ENCODE measurements at regions not wholly inside any gene's neighbourhood (a gene's known extent, or its start where the extent isn't known, plus 50 kb on each side); places are given as distances from the start of the nearest gene placed in this dataset.

DNA sequence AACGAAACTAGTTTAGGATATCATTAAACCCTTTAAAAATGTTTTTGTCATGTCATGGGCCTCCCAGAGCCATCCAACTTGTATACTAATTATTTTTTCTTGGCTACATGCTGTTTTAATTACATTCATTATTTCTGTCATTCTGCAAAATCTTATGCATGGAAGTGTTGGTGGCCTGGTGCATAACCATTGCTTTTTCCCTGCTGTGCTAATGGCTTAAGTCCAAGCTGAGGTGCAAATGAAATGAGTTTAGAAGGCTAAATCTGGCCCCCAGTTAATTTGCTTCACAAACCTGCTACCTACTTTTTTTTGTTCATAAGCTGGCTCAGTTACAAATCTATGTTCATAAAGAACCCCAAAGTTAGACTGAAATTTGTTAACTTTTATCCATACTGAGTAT is 1249.9 kb downstream of the EPHA7 start (continued):
- TF ChIP-seq, protein P1, sequence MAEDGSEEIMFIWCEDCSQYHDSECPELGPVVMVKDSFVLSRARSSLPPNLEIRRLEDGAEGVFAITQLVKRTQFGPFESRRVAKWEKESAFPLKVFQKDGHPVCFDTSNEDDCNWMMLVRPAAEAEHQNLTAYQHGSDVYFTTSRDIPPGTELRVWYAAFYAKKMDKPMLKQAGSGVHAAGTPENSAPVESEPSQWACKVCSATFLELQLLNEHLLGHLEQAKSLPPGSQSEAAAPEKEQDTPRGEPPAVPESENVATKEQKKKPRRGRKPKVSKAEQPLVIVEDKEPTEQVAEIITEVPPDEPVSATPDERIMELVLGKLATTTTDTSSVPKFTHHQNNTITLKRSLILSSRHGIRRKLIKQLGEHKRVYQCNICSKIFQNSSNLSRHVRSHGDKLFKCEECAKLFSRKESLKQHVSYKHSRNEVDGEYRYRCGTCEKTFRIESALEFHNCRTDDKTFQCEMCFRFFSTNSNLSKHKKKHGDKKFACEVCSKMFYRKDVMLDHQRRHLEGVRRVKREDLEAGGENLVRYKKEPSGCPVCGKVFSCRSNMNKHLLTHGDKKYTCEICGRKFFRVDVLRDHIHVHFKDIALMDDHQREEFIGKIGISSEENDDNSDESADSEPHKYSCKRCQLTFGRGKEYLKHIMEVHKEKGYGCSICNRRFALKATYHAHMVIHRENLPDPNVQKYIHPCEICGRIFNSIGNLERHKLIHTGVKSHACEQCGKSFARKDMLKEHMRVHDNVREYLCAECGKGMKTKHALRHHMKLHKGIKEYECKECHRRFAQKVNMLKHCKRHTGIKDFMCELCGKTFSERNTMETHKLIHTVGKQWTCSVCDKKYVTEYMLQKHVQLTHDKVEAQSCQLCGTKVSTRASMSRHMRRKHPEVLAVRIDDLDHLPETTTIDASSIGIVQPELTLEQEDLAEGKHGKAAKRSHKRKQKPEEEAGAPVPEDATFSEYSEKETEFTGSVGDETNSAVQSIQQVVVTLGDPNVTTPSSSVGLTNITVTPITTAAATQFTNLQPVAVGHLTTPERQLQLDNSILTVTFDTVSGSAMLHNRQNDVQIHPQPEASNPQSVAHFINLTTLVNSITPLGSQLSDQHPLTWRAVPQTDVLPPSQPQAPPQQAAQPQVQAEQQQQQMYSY (CRISPR knock-in tag; IDR thresholded peaks at IDR 0.05) = no peak
- TF ChIP-seq NR2C2 (IDR thresholded peaks at IDR 0.05; ENCODE audit: borderline replicate concordance, control insufficient read depth, insufficient read length, low read depth) (no peak), CBFB (IDR thresholded peaks at IDR 0.05; ENCODE audit: low read depth) (no peak), RBBP5 (conservative IDR thresholded peaks at IDR 0.05) (no peak), RB1 (IDR thresholded peaks at IDR 0.05; ENCODE audit: borderline replicate concordance) (no peak), SREBF2 (IDR thresholded peaks at IDR 0.05; ENCODE audit: low read length) (no peak), POLR2A (IDR thresholded peaks at IDR 0.05; ENCODE audit: low read depth, low read length) (no peak)
- TF ChIP-seq, protein P2, sequence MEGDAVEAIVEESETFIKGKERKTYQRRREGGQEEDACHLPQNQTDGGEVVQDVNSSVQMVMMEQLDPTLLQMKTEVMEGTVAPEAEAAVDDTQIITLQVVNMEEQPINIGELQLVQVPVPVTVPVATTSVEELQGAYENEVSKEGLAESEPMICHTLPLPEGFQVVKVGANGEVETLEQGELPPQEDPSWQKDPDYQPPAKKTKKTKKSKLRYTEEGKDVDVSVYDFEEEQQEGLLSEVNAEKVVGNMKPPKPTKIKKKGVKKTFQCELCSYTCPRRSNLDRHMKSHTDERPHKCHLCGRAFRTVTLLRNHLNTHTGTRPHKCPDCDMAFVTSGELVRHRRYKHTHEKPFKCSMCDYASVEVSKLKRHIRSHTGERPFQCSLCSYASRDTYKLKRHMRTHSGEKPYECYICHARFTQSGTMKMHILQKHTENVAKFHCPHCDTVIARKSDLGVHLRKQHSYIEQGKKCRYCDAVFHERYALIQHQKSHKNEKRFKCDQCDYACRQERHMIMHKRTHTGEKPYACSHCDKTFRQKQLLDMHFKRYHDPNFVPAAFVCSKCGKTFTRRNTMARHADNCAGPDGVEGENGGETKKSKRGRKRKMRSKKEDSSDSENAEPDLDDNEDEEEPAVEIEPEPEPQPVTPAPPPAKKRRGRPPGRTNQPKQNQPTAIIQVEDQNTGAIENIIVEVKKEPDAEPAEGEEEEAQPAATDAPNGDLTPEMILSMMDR (IDR thresholded peaks at IDR 0.05 in 2 of 3, conservative IDR thresholded peaks at IDR 0.05 in 1 of 3; ENCODE audit: control insufficient read depth in 2 of 3, extremely low read depth in 1 of 3, insufficient read depth in 1 of 3, low read depth in 3 of 3, low read length in 3 of 3) = no peak

DNA sequence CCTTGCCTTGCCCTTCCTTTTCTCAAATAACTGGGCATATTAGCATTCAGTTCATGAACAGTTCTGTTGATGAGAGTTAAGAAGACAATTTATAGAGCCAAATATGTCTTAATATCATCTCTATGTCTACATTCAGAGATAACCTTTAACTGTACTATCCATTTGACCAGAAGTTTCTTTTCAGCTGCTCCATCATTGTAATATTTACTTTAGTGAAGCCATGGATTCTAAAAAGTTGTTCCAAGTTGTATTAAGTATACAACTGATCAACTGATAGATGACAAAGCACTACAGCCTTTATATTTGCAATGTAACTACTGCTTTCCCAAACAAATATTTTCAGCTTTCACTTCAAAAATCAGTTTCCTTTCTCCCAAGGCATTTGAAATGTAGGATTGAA is 1252.7 kb downstream of the EPHA7 start:
- no peak overlapping the region for H3K4me2 ChIP-seq (ENCODE audit: control insufficient read depth, insufficient read depth)
- BruUV-seq (replicated peaks) = no TSS peak
- no peaks in the 10 kb centered on the region for H4K20me1 ChIP-seq (ENCODE audit: control insufficient read depth, insufficient read depth)
- ChIA-PET CTCF (no interaction called here), RAD21 (ENCODE audit: unreplicated experiment) (no interaction called here), SMC1A (ENCODE audit: uncharacterized antibody, unreplicated experiment) (interaction anchor here (1.1 to 2.5 kb wide), 2 partner anchors 20 to 45 kb away, joined by 5 to 7 read pairs; no protein-coding TSS in a partner anchor), POLR2A (no interaction called here)
- no peaks in the 10 kb centered on the region for H3K9me3 ChIP-seq (replicated peaks; ENCODE audit: control insufficient read depth, insufficient read depth, low read length)
- H3K4me3 ChIP-seq = no peak overlapping the region
- ATAC-seq = no peak
- no peaks in the 10 kb centered on the region for H3K4me1 ChIP-seq (ENCODE audit: control insufficient read depth, insufficient read depth, low read length)
- no peak for TF ChIP-seq SMC3 (IDR thresholded peaks at IDR 0.05; ENCODE audit: borderline replicate concordance, low read length)
- TF ChIP-seq MYB (IDR thresholded peaks at IDR 0.05; ENCODE audit: borderline replicate concordance, low read depth, low read length) = no peak
- no peak for TF ChIP-seq RFX5 (IDR thresholded peaks at IDR 0.05; ENCODE audit: low read depth, low read length)
- TF ChIP-seq, protein P3, sequence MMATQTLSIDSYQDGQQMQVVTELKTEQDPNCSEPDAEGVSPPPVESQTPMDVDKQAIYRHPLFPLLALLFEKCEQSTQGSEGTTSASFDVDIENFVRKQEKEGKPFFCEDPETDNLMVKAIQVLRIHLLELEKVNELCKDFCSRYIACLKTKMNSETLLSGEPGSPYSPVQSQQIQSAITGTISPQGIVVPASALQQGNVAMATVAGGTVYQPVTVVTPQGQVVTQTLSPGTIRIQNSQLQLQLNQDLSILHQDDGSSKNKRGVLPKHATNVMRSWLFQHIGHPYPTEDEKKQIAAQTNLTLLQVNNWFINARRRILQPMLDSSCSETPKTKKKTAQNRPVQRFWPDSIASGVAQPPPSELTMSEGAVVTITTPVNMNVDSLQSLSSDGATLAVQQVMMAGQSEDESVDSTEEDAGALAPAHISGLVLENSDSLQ (IDR thresholded peaks at IDR 0.05) = no peak
- no peak for TF ChIP-seq SREBF1 (IDR thresholded peaks at IDR 0.05; ENCODE audit: low read length)
- TF ChIP-seq NR2F1 (conservative IDR thresholded peaks at IDR 0.05) = no peak
- TF ChIP-seq, protein P4, sequence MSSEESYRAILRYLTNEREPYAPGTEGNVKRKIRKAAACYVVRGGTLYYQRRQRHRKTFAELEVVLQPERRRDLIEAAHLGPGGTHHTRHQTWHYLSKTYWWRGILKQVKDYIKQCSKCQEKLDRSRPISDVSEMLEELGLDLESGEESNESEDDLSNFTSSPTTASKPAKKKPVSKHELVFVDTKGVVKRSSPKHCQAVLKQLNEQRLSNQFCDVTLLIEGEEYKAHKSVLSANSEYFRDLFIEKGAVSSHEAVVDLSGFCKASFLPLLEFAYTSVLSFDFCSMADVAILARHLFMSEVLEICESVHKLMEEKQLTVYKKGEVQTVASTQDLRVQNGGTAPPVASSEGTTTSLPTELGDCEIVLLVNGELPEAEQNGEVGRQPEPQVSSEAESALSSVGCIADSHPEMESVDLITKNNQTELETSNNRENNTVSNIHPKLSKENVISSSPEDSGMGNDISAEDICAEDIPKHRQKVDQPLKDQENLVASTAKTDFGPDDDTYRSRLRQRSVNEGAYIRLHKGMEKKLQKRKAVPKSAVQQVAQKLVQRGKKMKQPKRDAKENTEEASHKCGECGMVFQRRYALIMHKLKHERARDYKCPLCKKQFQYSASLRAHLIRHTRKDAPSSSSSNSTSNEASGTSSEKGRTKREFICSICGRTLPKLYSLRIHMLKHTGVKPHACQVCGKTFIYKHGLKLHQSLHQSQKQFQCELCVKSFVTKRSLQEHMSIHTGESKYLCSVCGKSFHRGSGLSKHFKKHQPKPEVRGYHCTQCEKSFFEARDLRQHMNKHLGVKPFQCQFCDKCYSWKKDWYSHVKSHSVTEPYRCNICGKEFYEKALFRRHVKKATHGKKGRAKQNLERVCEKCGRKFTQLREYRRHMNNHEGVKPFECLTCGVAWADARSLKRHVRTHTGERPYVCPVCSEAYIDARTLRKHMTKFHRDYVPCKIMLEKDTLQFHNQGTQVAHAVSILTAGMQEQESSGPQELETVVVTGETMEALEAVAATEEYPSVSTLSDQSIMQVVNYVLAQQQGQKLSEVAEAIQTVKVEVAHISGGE (CRISPR knock-in tag; IDR thresholded peaks at IDR 0.05) = no peak
- H3K79me2 ChIP-seq (ENCODE audit: control insufficient read depth, insufficient read depth, low read length) = no peaks in the 10 kb centered on the region
- no peaks in the 10 kb centered on the region for H3K27me3 ChIP-seq (replicated peaks in 1 of 2; ENCODE audit: control insufficient read depth in 2 of 2, insufficient read depth in 2 of 2, low read length in 1 of 2)
- DNase-seq (ENCODE audit: low read depth, low spot score) = no peak
- no peaks in the 10 kb centered on the region for H3K36me3 ChIP-seq (ENCODE audit: control insufficient read depth in 2 of 2, insufficient read depth in 2 of 2, low read length in 1 of 2)
- H3K9ac ChIP-seq (ENCODE audit: control insufficient read depth, insufficient read depth, low read length) = no peak overlapping the region
- in situ Hi-C loops (cut with MboI) = no loop called here
- no peak overlapping the region for H2AFZ ChIP-seq (ENCODE audit: control insufficient read depth, low read depth, low read length)
- H3K27ac ChIP-seq (ENCODE audit: control insufficient read depth, insufficient read depth) = no peak overlapping the region
- no peak for FAIRE-seq
- intact Hi-C loops (cut with micrococcal nuclease; ENCODE audit: unreplicated experiment) = no loop called here

All from GM12878 (cell line).